HG02885 (cell line): ENCODE measurements at regions not wholly inside any gene's neighbourhood (a gene's known extent, or its start where the extent isn't known, plus 50 kb on each side); places are given as distances from the start of the nearest gene placed in this dataset.

ENCODE experiments used
- ATAC-seq: cut with Tn5 transposase; IDR thresholded peaks from one replicate; pipeline ENCODE4 v1.9.1; 2021; ENCODE audit warnings: mild to moderate bottlenecking; ENCODE audit not compliant: unreplicated experiment, poor library complexity

GRCh38 chr3:190790185-190790584 is 72.3 kb downstream of the GMNC start:
- ATAC-seq, result no peak

- ATAC-seq, result no peak
These were observed 75.6 kb downstream of the GMNC start for GRCh38 chr3:190786898-190787297.

- ATAC-seq, result no peak
These were observed 77.4 kb downstream of the GMNC start for GRCh38 chr3:190785047-190785446.

- ATAC-seq, result no peak
These were observed 82.0 kb downstream of the GMNC start for GRCh38 chr3:190780524-190780923.

- no peak for ATAC-seq
These were observed 87.9 kb downstream of the GMNC start for GRCh38 chr3:190774633-190775032.

- no peak for ATAC-seq
These were observed 88.5 kb downstream of the GMNC start for GRCh38 chr3:190773948-190774347.

GRCh38 chr3:190772831-190773230 is 89.7 kb downstream of the GMNC start:
- ATAC-seq, result no peak

- no peak for ATAC-seq
These were observed 93.6 kb downstream of the GMNC start for GRCh38 chr3:190768891-190769290.

GRCh38 chr3:190767851-190768250 is 94.6 kb downstream of the GMNC start:
- no peak for ATAC-seq

- ATAC-seq, result no peak
These were observed 98.0 kb downstream of the GMNC start for GRCh38 chr3:190764231-190765134.

- no peak for ATAC-seq
These were observed 99.7 kb downstream of the GMNC start for GRCh38 chr3:190762801-190763200.

- no peak for ATAC-seq
These were observed 114.9 kb downstream of the GMNC start for GRCh38 chr3:190747571-190747970.

- ATAC-seq, result no peak
These were observed 115.5 kb downstream of the GMNC start for GRCh38 chr3:190746986-190747385.

- ATAC-seq, result no peak
These were observed 116.0 kb downstream of the GMNC start for GRCh38 chr3:190746531-190746930.

- ATAC-seq, result no peak
These were observed 120.7 kb downstream of the GMNC start for GRCh38 chr3:190741788-190742187.

GRCh38 chr3:190739641-190740185 is 122.8 kb downstream of the GMNC start:
- no peak for ATAC-seq

- no peak for ATAC-seq
These were observed 123.8 kb downstream of the GMNC start for GRCh38 chr3:190738636-190739155.

- ATAC-seq, result no peak
These were observed 125.0 kb downstream of the GMNC start for GRCh38 chr3:190737446-190737845.

- no peak for ATAC-seq
These were observed 128.0 kb downstream of the GMNC start for GRCh38 chr3:190734490-190734889.

- ATAC-seq, result no peak
These were observed 128.8 kb downstream of the GMNC start for GRCh38 chr3:190733591-190734146.

- ATAC-seq, result no peak
These were observed 130.9 kb downstream of the GMNC start for GRCh38 chr3:190731596-190731995.
